ENCODE measurements at regions not wholly inside any gene's neighbourhood (a gene's known extent, or its start where the extent isn't known, plus 50 kb on each side); places are given as distances from the start of the nearest gene placed in this dataset.

- TF ChIP-seq TAF15 (IDR thresholded peaks at IDR 0.05; ENCODE audit: low read depth, low read length) (no peak), EHMT2 (IDR thresholded peaks at IDR 0.05) (no peak), TAF1 (IDR thresholded peaks at IDR 0.05; ENCODE audit: control insufficient read depth, extremely low read depth, insufficient read depth, low read length, severe bottlenecking) (no peak), MTA1 (IDR thresholded peaks at IDR 0.05; ENCODE audit: borderline replicate concordance) (no peak), ZBTB49 (CRISPR knock-in tag; IDR thresholded peaks at IDR 0.05; ENCODE audit: borderline replicate concordance) (no peak), CBX1 (IDR thresholded peaks at IDR 0.05; ENCODE audit: low read depth) (no peak), GATAD2A (IDR thresholded peaks at IDR 0.05) (no peak), SNIP1 (IDR thresholded peaks at IDR 0.05; ENCODE audit: low read depth) (no peak)
Measured at GRCh38 chr15:35679186-35679585, 133.2 kb upstream of the DPH6 start (continued).

- no peaks in the 10 kb centered on the region for H3K9me3 ChIP-seq (replicated peaks; ENCODE audit: control insufficient read depth, insufficient read depth, low read depth, low read length)
- H3K9me1 ChIP-seq (ENCODE audit: control insufficient read depth, insufficient read depth, low read length) = no peaks in the 10 kb centered on the region
- H3K4me3 ChIP-seq = no peak overlapping the region
- ChIA-PET CTCF (ENCODE audit: low intra/inter-chr PET ratio) (no interaction called here), POLR2A (no interaction called here)
- H2AFZ ChIP-seq (ENCODE audit: low read depth, low read length) = no peak overlapping the region
- FAIRE-seq (no peak), DNase-seq (ENCODE audit: extremely low read depth in 1 of 4, low spot score in 3 of 4) (no peak), ATAC-seq (no peak)
- no peak overlapping the region for H3K9ac ChIP-seq (ENCODE audit: insufficient read depth in 1 of 2, low read depth in 2 of 2, low read length in 2 of 2)
- no peaks in the 10 kb centered on the region for H4K20me1 ChIP-seq (replicated peaks; ENCODE audit: control insufficient read depth, insufficient read depth, low read length)
- H3K4me2 ChIP-seq (ENCODE audit: insufficient read depth, low read length) = no peak overlapping the region
- intact Hi-C loops (cut with micrococcal nuclease) = no loop called here
- in situ Hi-C loops (cut with MboI) = no loop called here
- no peaks in the 10 kb centered on the region for H3K36me3 ChIP-seq (ENCODE audit: control insufficient read depth, insufficient read depth, low read length)
- whole genome bisulfite sequencing (ENCODE audit: insufficient coverage, low coverage, missing lambda C conversion rate) = 10% methylated on average over 1 of the region's 1 CpG
- no peaks in the 10 kb centered on the region for H3K79me2 ChIP-seq (ENCODE audit: control insufficient read depth, insufficient read depth, low read length)
- no peaks in the 10 kb centered on the region for H3K27me3 ChIP-seq (ENCODE audit: control insufficient read depth in 2 of 2, insufficient read depth in 2 of 2, low read length in 2 of 2)
- no peaks in the 10 kb centered on the region for H3K4me1 ChIP-seq (replicated peaks in 1 of 2; ENCODE audit: control insufficient read depth in 2 of 2, insufficient read depth in 2 of 2, low read length in 2 of 2)
- BruUV-seq (replicated peaks) = no TSS peak
- H3K27ac ChIP-seq (ENCODE audit: extremely low read depth, low read depth, low read length) = no peak overlapping the region
- TF ChIP-seq BRD4 (IDR thresholded peaks at IDR 0.05) (no peak), HSF4 (CRISPR knock-in tag; IDR thresholded peaks at IDR 0.05; ENCODE audit: borderline replicate concordance) (no peak), THRA (IDR thresholded peaks at IDR 0.05) (no peak), NFATC3 (IDR thresholded peaks at IDR 0.05) (no peak), NFXL1 (CRISPR knock-in tag; IDR thresholded peaks at IDR 0.05) (no peak), CEBPB (tag; IDR thresholded peaks at IDR 0.05) (no peak), KDM2B (CRISPR knock-in tag; IDR thresholded peaks at IDR 0.05) (no peak), MEF2D (tag; conservative IDR thresholded peaks at IDR 0.05; ENCODE audit: low read depth) (no peak), ZNF347 (CRISPR knock-in tag; IDR thresholded peaks at IDR 0.05; ENCODE audit: low read depth) (no peak), ZNF395 (CRISPR knock-in tag; IDR thresholded peaks at IDR 0.05) (no peak), POLR2G (IDR thresholded peaks at IDR 0.05; ENCODE audit: low read depth, low read length) (no peak), ZNF23 (CRISPR knock-in tag; IDR thresholded peaks at IDR 0.05) (no peak), TCF7L2 (IDR thresholded peaks at IDR 0.05; ENCODE audit: low read depth, low read length) (no peak)
Measured at GRCh38 chr15:35680951-35681350, 135.0 kb upstream of the DPH6 start.
